GM18519 (cell line): ENCODE measurements at regions not wholly inside any gene's neighbourhood (a gene's known extent, or its start where the extent isn't known, plus 50 kb on each side); places are given as distances from the start of the nearest gene placed in this dataset.

Experiments used
- ATAC-seq: cut with Tn5 transposase; IDR thresholded peaks from one replicate; pipeline ENCODE4 v1.9.1; 2021; ENCODE audit warnings: mild to moderate bottlenecking, moderate library complexity; ENCODE audit not compliant: unreplicated experiment, low FRiP score

DNA sequence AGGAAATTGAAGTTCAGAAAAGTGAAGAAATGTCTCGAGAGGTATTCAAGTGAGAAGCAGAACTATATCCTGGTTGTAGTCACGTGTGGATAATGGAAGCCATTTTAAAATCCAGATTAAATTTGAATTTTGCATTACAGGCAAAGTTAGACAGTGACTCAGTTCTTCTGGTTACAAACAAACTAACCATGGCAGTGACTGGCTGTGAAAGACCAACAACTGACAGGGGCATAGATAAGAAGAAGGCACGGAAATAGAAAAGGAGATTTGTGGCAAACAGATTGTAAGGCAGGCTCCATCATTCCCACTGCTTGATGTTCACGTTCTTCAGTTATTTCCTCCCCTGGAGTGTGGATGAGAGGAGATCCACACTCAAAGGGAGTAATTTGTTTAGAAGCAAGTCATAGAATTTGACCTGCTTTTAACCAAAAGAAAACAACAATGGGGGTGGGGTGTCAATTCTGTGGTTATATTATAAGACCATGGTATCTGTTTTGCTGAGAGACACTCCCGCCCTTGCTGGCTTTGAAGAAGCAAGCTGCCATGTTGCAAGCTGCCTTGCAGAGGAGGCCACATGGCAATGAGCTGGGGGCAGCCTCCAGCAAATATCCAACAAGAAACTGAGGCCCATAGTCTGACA lies 795.3 kb downstream of the VRK1 start:
- ATAC-seq: no peak

DNA sequence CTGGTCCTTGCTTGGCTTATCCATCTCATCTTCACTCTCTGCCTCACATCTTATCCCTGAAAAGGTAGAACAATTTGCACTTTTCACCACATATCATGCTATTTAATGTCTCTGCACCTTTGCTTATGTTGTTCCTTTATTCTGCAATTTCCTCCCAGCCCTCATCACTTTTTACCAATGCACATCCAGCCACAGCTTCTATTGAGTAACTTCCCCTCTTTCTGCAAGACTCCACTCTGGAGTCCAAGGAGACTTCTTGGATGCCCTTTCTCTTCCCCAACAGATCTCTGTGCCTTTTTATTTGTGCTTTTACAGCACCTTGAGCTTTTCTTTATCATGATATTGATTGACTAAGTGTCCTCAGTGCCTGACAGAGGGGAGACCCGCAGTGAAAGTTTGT lies 797.1 kb downstream of the VRK1 start:
- no peak for ATAC-seq

- ATAC-seq: no peak
Observed at GRCh38 chr14:97602438-97603117, 805.4 kb downstream of the VRK1 start.

DNA sequence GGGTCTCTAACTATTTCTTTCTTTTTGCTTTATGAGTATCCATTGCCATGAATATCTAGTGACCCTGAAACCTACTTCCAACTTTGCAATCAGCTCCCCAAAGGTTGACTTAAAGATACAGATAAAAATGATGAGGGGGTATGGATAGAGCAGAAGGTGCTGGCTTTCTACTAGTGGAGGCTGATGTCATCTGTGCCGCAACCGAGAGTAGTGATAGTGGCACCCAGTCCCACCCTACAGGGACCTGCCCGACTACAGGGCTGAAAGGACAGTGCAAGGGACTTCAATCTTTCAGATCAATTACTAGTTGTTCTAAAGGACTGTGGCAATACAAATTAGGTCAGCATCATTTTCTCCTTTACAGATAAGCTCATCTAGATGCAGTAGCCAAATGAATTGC lies 806.0 kb downstream of the VRK1 start:
- no peak for ATAC-seq

- ATAC-seq: no peak
Observed at GRCh38 chr14:97604731-97605130, 807.5 kb downstream of the VRK1 start.

DNA sequence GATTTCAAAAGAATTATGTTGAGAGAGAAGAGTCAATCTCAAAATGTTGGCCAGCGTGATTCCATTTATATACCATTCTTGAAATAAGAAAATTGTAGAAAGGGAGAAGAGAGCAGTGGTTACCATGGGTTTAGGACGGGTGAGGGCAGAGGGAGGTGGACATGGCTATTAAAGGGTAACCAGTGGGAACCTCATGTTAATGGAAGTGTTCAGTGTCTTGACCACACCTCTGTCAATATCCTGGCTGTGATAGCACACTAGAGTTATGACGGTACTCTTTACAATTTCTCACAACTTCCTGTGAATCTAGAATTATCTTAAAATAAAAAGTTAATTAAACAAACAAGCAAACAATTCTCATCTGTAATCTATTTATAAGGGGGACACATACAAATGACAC lies 821.2 kb downstream of the VRK1 start:
- no peak for ATAC-seq

DNA sequence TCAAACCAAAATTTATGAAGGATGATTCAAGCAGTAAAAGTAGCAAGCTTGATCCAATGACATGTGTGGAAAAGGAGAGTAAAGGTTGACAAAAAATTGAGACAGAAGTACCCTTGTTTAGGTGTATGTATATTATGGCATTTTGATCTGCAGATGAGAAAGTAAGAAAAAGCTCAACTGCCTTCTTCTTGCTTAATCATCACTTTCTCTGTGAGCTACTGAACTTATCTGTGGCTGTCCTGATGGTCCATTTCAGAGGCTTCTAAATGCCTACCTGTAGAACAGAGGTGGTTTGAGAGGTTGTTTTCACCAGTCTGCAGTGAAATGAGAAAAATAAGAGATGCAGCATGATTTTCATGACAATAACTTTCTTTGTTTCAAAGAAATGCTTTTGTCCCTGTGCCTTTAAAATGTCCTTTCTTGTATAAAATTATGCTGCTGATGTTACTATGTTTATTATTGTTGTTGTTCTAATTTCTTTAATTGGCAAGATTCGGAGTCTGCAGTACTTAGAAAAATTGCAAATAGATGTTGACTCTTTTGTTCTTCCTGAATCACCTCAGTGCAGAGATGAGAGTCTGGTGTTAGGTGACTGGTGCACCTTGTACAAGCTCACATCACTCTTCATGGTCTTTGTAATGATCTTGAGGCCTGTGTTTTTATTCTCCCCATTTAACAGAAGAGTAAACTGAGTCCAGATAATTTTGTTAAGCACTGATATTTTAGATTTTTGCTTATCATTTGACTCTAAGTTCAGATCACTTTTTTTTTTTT lies 821.9 kb downstream of the VRK1 start:
- no peak for ATAC-seq

GRCh38 chr14:97620066-97620465 lies 822.9 kb downstream of the VRK1 start:
- no peak for ATAC-seq

GRCh38 chr14:97624985-97625384 lies 827.8 kb downstream of the VRK1 start:
- no peak for ATAC-seq

GRCh38 chr14:97625477-97625876 lies 828.3 kb downstream of the VRK1 start:
- no peak for ATAC-seq

DNA sequence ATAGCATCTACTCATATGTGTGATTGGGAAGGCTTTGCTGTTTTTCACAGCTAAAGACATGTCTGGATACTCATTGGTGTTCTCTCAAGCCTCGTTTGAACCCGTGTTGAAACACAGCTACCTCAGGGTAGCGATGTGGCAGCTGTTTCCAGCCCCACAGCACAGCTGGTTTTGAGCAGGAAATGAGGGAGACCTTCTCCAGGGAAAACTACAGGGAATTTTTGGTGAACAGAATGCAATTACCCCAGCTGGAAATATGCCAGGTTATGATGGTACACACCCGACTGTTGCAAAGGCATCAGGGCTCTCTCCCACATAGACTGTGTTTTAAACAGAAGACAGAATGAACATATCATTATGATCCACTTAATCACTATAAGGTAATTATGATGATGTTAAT lies 828.9 kb downstream of the VRK1 start:
- ATAC-seq: no peak

DNA sequence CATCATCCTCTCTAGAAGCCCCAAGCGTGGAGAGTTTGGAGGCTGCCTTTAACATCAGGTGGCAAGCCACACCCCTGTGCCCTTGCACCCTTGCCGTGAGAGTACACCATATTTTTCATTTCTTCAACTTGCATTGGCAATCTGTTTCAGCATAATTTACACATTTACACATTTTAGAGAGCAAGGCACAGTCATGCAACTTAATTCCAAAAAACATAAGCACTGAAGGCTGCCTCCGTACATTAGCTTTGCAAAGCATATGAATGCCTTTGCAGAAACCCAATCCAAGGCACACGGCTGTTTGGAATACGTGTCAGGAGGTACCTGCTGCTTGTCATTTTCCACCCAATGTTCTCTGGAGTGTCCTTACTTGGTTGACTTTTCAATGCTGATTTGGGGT lies 833.1 kb downstream of the VRK1 start:
- ATAC-seq: no peak

DNA sequence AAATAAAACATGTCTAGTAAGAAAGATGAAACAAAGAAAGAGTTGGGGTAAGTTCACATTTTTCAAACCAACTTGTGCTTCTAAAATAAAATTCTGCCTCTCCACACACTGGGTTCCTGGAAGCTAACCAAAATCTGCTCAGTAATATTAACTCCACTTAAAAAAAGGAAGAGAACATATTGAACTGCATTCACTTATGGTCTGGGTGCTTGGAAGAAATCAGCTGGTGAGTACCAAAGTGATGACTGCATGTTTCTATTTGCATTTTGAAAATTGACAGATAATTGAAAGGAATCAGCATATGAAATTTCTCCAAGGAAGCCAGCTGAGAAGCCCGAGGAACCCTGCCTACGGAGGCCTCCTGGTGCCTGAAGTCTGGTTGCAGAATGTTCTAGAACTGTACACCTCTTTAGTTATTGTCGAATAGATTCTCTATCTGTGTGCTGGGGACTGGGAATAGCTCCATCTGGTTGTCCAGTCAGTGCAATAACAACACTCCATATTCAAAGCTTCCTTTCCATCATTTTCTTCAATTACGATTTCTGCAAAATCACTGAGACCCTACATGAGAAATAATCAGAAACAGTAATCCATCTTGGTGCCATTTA lies 836.1 kb downstream of the VRK1 start:
- ATAC-seq: no peak

DNA sequence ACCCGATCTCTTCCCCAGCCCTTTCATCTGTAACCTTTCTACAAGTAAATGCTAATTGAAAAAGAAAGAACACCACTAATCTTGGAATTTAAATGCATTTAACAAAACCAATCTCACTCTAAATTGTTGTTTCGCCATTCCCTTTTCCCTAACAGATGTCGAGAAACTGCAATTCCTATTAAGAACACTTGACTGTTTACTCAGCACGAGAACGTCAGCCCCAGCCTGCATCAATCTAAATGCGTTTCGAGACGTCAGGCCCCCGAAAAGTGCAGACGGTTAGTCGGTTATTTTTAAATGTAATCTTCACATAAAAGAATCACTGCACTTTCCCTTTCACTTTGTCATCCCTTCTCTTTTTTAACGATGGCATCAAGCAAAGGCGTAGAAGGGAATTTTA lies 837.6 kb downstream of the VRK1 start:
- ATAC-seq: no peak

DNA sequence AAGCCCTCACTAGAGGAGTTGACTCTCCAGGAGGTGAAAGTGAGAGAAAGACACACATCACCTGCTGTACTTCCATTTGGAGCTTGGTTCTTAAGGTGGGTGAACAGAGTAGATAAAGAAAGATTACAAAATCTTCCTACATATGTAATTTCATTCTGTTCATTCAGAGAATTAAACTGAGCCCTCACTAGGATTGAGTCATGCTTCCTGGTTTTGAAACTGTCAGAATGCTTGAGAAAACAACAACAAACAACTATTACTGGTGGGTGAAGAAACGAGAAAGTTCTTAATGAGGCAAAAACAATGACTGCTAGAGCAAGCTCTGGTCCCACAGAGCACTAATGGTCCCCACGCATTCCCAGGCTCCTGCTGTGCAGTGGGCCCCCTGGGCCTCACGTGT lies 841.7 kb downstream of the VRK1 start:
- no peak for ATAC-seq

GRCh38 chr14:97640031-97640430 lies 842.8 kb downstream of the VRK1 start:
- ATAC-seq: no peak

DNA sequence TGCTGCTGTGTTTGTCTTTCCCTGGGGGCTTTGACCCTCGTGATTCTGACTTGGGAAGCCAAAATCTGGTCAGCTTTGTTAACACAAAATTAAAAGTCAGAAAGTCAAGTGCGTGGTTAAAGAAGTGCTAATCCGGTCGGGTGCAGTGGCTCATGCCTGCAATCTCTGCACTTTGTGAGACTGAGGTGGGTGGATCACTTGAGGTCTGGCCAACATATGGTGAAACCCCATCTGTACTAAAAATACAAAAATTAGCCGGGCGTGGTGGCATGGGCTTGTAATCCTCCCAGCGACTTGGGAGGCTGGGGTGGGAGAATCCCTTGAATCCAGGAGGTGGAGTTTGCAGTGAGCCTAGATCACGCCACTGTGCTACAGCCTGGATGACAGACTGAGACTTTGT lies 844.6 kb downstream of the VRK1 start:
- no peak for ATAC-seq

DNA sequence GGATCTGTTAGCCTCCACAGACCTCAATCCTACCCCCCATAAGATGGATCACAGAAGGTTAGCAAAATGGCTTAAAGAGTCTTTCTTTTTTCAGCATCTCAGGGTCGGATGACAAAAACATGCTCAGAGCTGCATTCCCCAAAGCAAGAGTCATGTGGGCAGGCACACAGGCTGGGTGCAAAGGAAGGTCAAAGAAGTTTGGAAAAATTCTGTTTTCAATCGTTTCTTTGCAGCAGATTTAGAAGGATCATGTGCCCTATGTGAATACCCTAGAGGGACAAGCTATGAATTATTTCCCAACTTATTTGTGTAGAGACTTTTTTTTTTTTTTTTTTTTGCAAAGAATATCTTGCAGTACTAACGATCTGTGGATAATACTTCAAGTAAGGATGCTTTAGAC lies 845.4 kb downstream of the VRK1 start:
- no peak for ATAC-seq

GRCh38 chr14:97644365-97644764 lies 847.2 kb downstream of the VRK1 start:
- ATAC-seq: no peak

- ATAC-seq: no peak
Observed at GRCh38 chr14:97649752-97650151, 852.6 kb downstream of the VRK1 start.

DNA sequence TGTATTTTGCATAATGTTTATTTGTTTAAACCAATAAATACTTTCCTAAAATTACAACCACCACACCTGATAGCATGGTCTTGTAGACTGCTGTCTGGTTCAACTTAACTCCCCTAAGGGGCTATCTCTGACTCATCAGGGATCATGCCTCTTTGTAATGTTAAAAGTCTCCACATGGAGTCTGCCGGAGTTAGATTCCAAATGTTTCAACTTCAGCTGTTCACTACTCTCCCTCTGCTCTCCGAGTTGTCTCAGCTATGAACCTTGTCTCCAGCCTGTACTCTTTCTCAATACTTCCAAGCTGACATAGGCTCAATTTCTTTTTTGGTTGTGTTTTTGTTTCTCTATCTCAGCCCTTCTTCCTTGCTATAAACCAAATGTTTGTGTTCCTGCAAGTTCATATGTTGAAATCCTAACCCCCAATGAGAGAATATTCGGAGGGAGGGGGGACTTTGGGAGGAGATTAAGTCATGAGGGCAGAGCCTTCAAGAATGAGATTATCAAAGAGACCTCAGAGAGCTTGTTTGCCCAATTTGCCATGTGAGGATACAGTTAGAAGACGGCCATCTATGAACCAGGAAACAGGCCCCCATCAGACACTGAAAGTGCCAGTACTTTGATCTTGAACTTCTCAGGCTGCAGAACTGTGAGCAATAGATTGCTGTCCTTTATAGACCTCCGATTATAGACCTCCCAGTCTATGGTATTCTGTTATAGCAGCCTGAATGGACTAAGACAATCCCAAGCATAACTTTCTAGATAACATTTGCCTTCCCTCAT lies 858.2 kb downstream of the VRK1 start:
- no peak for ATAC-seq
